Fibroblast of pulmonary artery (primary cell): ENCODE measurements at regions not wholly inside any gene's neighbourhood (a gene's known extent, or its start where the extent isn't known, plus 50 kb on each side); places are given as distances from the start of the nearest gene placed in this dataset.

Experiments used
- DNase-seq: peaks from one replicate; pipeline ENCODE4 v3.0.0-alpha.2; 2010; ENCODE audit warnings: low read depth
- H3K4me3 ChIP-seq: replicated peaks from 2 replicates; pipeline ENCODE4 v1.5.1; 2011; ENCODE audit warnings: low read depth, mild to moderate bottlenecking, control low read depth, low read length, moderate library complexity
- CTCF ChIP-seq: IDR thresholded peaks from 2 replicates; pipeline ENCODE4 v1.5.1; 2011; ENCODE audit warnings: mild to moderate bottlenecking, control low read depth, low read length, inconsistent platforms; ENCODE audit errors: missing control alignments

GRCh38 chr12:93243689-93244513, 133.8 kb upstream of the NUDT4 start:
- TF ChIP-seq CTCF: no peak
- no peak overlapping the region for H3K4me3 ChIP-seq
- DNase-seq: peak; percentile 94

GRCh38 chr12:93244514-93245077, 133.1 kb upstream of the NUDT4 start:
- H3K4me3 ChIP-seq: no peak overlapping the region
- DNase-seq: no peak
- TF ChIP-seq CTCF: no peak

- no peak for DNase-seq
- no peak for TF ChIP-seq CTCF
- H3K4me3 ChIP-seq: no peak overlapping the region
Observed at GRCh38 chr12:93245543-93245942, 132.2 kb upstream of the NUDT4 start.

GRCh38 chr12:93247313-93247991, 130.3 kb upstream of the NUDT4 start:
- no peak overlapping the region for H3K4me3 ChIP-seq
- DNase-seq: peak; percentile 55
- no peak for TF ChIP-seq CTCF

DNA sequence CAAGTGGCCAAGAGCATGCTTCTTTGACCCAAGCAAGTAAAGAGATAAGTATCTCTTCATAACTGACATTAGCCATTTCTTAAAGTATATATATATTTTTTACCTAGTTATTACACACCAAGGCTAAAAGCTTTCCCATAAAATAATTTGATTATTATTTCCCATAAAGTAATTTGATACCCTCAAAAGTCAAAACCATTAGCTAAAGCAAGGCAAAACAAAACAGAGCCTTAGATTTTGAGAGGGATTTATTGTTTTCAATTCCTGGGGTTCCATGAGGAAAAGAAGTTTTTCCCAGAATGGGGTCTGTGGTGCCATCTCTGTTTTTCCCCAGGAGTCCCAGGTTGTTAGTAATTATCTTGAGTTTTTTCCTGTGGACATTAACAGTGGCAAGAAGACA, 125.5 kb upstream of the NUDT4 start:
- no peak for DNase-seq
- TF ChIP-seq CTCF: no peak
- H3K4me3 ChIP-seq: no peak overlapping the region

DNA sequence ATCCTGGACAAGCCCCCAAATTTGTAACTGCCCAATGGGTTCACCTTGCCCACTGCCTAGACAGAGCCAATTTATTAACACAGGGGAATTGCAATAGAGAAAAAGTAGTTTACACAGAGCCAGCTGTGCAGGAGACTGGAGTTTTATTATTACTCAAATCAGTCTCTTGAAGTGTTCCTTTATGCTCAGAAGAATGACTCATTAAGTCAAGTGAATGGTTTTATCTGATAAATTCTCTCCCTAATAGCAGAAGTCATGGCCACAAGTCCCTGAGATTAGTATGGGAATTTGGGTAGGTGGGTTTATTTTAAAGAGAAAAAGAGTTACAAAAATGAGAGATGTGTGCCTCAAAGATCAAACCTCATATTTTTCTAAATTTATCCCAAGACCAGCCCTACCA, 122.8 kb upstream of the NUDT4 start:
- H3K4me3 ChIP-seq: no peak overlapping the region
- TF ChIP-seq CTCF: no peak
- DNase-seq: no peak
